ENCODE measurements at regions not wholly inside any gene's neighbourhood (a gene's known extent, or its start where the extent isn't known, plus 50 kb on each side); places are given as distances from the start of the nearest gene placed in this dataset.

GRCh38 chr9:13873203-13873602 is 440.7 kb downstream of the NFIB start:
- Mint-ChIP-seq H3K36me3 (no peaks in the 10 kb centered on the region), H3K27me3 (no peaks in the 10 kb centered on the region), H3K9me3 (peaks cover 3 to 22% (median 9%) of the 10 kb centered on the region in 8 donors), H3K27ac (no peak overlapping the region), H3K4me3 (peak overlapping the region in 1 of 8 donors; percentile 41), H3K4me1 (no peaks in the 10 kb centered on the region)
- Histone ChIP-seq H3K4me1 (ENCODE audit: insufficient read depth, low read length) (no peaks in the 10 kb centered on the region), H3K36me3 (ENCODE audit: insufficient read depth, low read length) (no peaks in the 10 kb centered on the region), H3K27me3 (ENCODE audit: insufficient read depth, low read length) (no peaks in the 10 kb centered on the region), H3K27ac (ENCODE audit: low read depth, low read length) (no peak overlapping the region), H3K9me3 (ENCODE audit: control insufficient read depth in 1 of 2, low read length in 2 of 2) (no peaks in the 10 kb centered on the region), H3K4me3 (ENCODE audit: low read length in 2 of 2) (no peak overlapping the region)
- CTCF ChIA-PET (ENCODE audit: partially characterized antibody): no interaction called here
- intact Hi-C loops (cut with micrococcal nuclease): no loop called here
- POLR2A ChIA-PET (ENCODE audit: partially characterized antibody): no interaction called here
- DNase-seq: no peak

- H3K4me3 Mint-ChIP-seq: no peak overlapping the region
Measured at GRCh38 chr9:13868336-13868735, 445.6 kb downstream of the NFIB start.

GRCh38 chr9:13865869-13866268 is 448.1 kb downstream of the NFIB start:
- POLR2A ChIA-PET (ENCODE audit: partially characterized antibody): no interaction called here
- H3K27ac Mint-ChIP-seq: no peak overlapping the region

More at GRCh38 chr9:13868336-13868735, 445.6 kb downstream of the NFIB start:
- Mint-ChIP-seq H3K4me1 (no peaks in the 10 kb centered on the region), H3K27me3 (no peaks in the 10 kb centered on the region), H3K36me3 (no peaks in the 10 kb centered on the region), H3K9me3 (peaks cover 0 to 10% (median 3%) of the 10 kb centered on the region in 8 donors), H3K27ac (no peak overlapping the region)
- Histone ChIP-seq H3K9me3 (ENCODE audit: control insufficient read depth in 1 of 2, low read length in 2 of 2) (no peaks in the 10 kb centered on the region), H3K36me3 (ENCODE audit: insufficient read depth, low read length) (no peaks in the 10 kb centered on the region), H3K4me3 (ENCODE audit: low read length in 2 of 2) (no peak overlapping the region), H3K27ac (ENCODE audit: low read depth, low read length) (no peak overlapping the region), H3K27me3 (ENCODE audit: insufficient read depth, low read length) (no peaks in the 10 kb centered on the region), H3K4me1 (ENCODE audit: insufficient read depth, low read length) (no peaks in the 10 kb centered on the region)
- ChIA-PET CTCF (ENCODE audit: partially characterized antibody) (no interaction called here), POLR2A (ENCODE audit: partially characterized antibody) (no interaction called here)
- intact Hi-C loops (cut with micrococcal nuclease): no loop called here
- no peak for DNase-seq

GRCh38 chr9:13863112-13863511 is 450.8 kb downstream of the NFIB start:
- Histone ChIP-seq H3K36me3 (ENCODE audit: insufficient read depth, low read length) (no peaks in the 10 kb centered on the region), H3K4me3 (ENCODE audit: low read length in 2 of 2) (no peak overlapping the region), H3K9me3 (ENCODE audit: control insufficient read depth in 1 of 2, low read length in 2 of 2) (no peaks in the 10 kb centered on the region), H3K27me3 (ENCODE audit: insufficient read depth, low read length) (no peaks in the 10 kb centered on the region), H3K4me1 (ENCODE audit: insufficient read depth, low read length) (no peaks in the 10 kb centered on the region), H3K27ac (ENCODE audit: low read depth, low read length) (no peak overlapping the region)
- ChIA-PET CTCF (ENCODE audit: partially characterized antibody) (no interaction called here), POLR2A (ENCODE audit: partially characterized antibody) (no interaction called here)
- intact Hi-C loops (cut with micrococcal nuclease): no loop called here
- DNase-seq: no peak
- no peaks in the 10 kb centered on the region for H3K4me1 Mint-ChIP-seq
- H3K27me3 Mint-ChIP-seq: no peaks in the 10 kb centered on the region
- H3K36me3 Mint-ChIP-seq: no peaks in the 10 kb centered on the region
- H3K9me3 Mint-ChIP-seq: peaks cover 0 to 7% (median under 1%) of the 10 kb centered on the region in 8 donors
- no peak overlapping the region for H3K4me3 Mint-ChIP-seq
- no peak overlapping the region for H3K27ac Mint-ChIP-seq

More at GRCh38 chr9:13865869-13866268, 448.1 kb downstream of the NFIB start:
- Mint-ChIP-seq H3K9me3 (peaks cover 0 to 6% (median 0%) of the 10 kb centered on the region in 8 donors), H3K36me3 (no peaks in the 10 kb centered on the region), H3K27me3 (no peaks in the 10 kb centered on the region), H3K4me3 (no peak overlapping the region), H3K4me1 (no peaks in the 10 kb centered on the region)
- DNase-seq: no peak
- Histone ChIP-seq H3K4me1 (ENCODE audit: insufficient read depth, low read length) (no peaks in the 10 kb centered on the region), H3K27me3 (ENCODE audit: insufficient read depth, low read length) (no peaks in the 10 kb centered on the region), H3K9me3 (ENCODE audit: control insufficient read depth in 1 of 2, low read length in 2 of 2) (no peaks in the 10 kb centered on the region), H3K27ac (ENCODE audit: low read depth, low read length) (no peak overlapping the region), H3K4me3 (ENCODE audit: low read length in 2 of 2) (no peak overlapping the region), H3K36me3 (ENCODE audit: insufficient read depth, low read length) (no peaks in the 10 kb centered on the region)
- CTCF ChIA-PET (ENCODE audit: partially characterized antibody): no interaction called here
- intact Hi-C loops (cut with micrococcal nuclease): no loop called here

GRCh38 chr9:13862654-13863053 is 451.3 kb downstream of the NFIB start:
- no peak overlapping the region for H3K27ac Mint-ChIP-seq
- no peak overlapping the region for H3K27ac ChIP-seq (ENCODE audit: low read depth, low read length)
- H3K9me3 Mint-ChIP-seq: peaks cover 0 to 7% (median under 1%) of the 10 kb centered on the region in 8 donors
- H3K27me3 ChIP-seq (ENCODE audit: insufficient read depth, low read length): no peaks in the 10 kb centered on the region
- H3K4me3 Mint-ChIP-seq: peak overlapping the region in 1 of 8 donors; percentile 54
- H3K36me3 Mint-ChIP-seq: no peaks in the 10 kb centered on the region
- POLR2A ChIA-PET (ENCODE audit: partially characterized antibody): no interaction called here
- H3K4me3 ChIP-seq (ENCODE audit: low read length in 2 of 2): no peak overlapping the region
- H3K4me1 ChIP-seq (ENCODE audit: insufficient read depth, low read length): no peaks in the 10 kb centered on the region
- intact Hi-C loops (cut with micrococcal nuclease): no loop called here
- no peaks in the 10 kb centered on the region for H3K9me3 ChIP-seq (ENCODE audit: control insufficient read depth in 1 of 2, low read length in 2 of 2)
- no peaks in the 10 kb centered on the region for H3K27me3 Mint-ChIP-seq
- CTCF ChIA-PET (ENCODE audit: partially characterized antibody): no interaction called here
- no peaks in the 10 kb centered on the region for H3K36me3 ChIP-seq (ENCODE audit: insufficient read depth, low read length)
- H3K4me1 Mint-ChIP-seq: no peaks in the 10 kb centered on the region
- DNase-seq: no peak

- Histone ChIP-seq H3K27me3 (ENCODE audit: insufficient read depth, low read length) (no peaks in the 10 kb centered on the region), H3K4me3 (ENCODE audit: low read length in 2 of 2) (no peak overlapping the region), H3K36me3 (ENCODE audit: insufficient read depth, low read length) (no peaks in the 10 kb centered on the region), H3K9me3 (ENCODE audit: control insufficient read depth in 1 of 2, low read length in 2 of 2) (no peaks in the 10 kb centered on the region), H3K4me1 (ENCODE audit: insufficient read depth, low read length) (no peaks in the 10 kb centered on the region), H3K27ac (ENCODE audit: low read depth, low read length) (no peak overlapping the region)
- peak overlapping the region in 1 of 7 donors; percentile 47 for H3K27ac Mint-ChIP-seq
- no peaks in the 10 kb centered on the region for H3K4me1 Mint-ChIP-seq
- no peaks in the 10 kb centered on the region for H3K27me3 Mint-ChIP-seq
- ChIA-PET POLR2A (ENCODE audit: partially characterized antibody) (no interaction called here), CTCF (ENCODE audit: partially characterized antibody) (no interaction called here)
- no peak overlapping the region for H3K4me3 Mint-ChIP-seq
- H3K36me3 Mint-ChIP-seq: no peaks in the 10 kb centered on the region
- intact Hi-C loops (cut with micrococcal nuclease): no loop called here
- H3K9me3 Mint-ChIP-seq: peaks cover 0 to 9% (median 2%) of the 10 kb centered on the region in 8 donors
- no peak for DNase-seq
Measured at GRCh38 chr9:13860946-13861640, 452.8 kb downstream of the NFIB start.

GRCh38 chr9:13860019-13860418 is 453.9 kb downstream of the NFIB start:
- Mint-ChIP-seq H3K27ac (no peak overlapping the region), H3K27me3 (no peaks in the 10 kb centered on the region), H3K9me3 (peaks cover 0 to 13% (median 2%) of the 10 kb centered on the region in 8 donors), H3K4me3 (no peak overlapping the region), H3K36me3 (no peaks in the 10 kb centered on the region), H3K4me1 (no peaks in the 10 kb centered on the region)
- intact Hi-C loops (cut with micrococcal nuclease): no loop called here
- ChIA-PET CTCF (ENCODE audit: partially characterized antibody) (no interaction called here), POLR2A (ENCODE audit: partially characterized antibody) (no interaction called here)
- Histone ChIP-seq H3K27ac (ENCODE audit: low read depth, low read length) (no peak overlapping the region), H3K9me3 (ENCODE audit: control insufficient read depth in 1 of 2, low read length in 2 of 2) (no peaks in the 10 kb centered on the region), H3K4me3 (ENCODE audit: low read length in 2 of 2) (no peak overlapping the region), H3K27me3 (ENCODE audit: insufficient read depth, low read length) (no peaks in the 10 kb centered on the region), H3K4me1 (ENCODE audit: insufficient read depth, low read length) (no peaks in the 10 kb centered on the region), H3K36me3 (ENCODE audit: insufficient read depth, low read length) (no peaks in the 10 kb centered on the region)
- DNase-seq: no peak

Data from CD4-positive, alpha-beta memory T cell (primary cell).